K562 (cell line): ENCODE measurements at regions not wholly inside any gene's neighbourhood (a gene's known extent, or its start where the extent isn't known, plus 50 kb on each side); places are given as distances from the start of the nearest gene placed in this dataset.

ENCODE experiments used
- ATAC-seq: fragments of 200-7000 bp; cut with Tn5 transposase; 3 replicates; pipeline ENCODE4 v1.9.1; 2020; ENCODE audit warnings: moderate library complexity
- BruUV-seq: library from RNA; stranded (reverse); fragments of 400-500 nt; replicated peaks from 2 replicates; lab custom pipeline; 2021; lab: Mats Ljungman, UMichigan
- CTCF ChIA-PET: fragments of 300-600 bp; formaldehyde crosslinking; extraction: SDS; loops from one replicate; lab custom pipeline; 2021; ENCODE audit warnings: low intra/inter-chr PET ratio; lab: Yijun Ruan, JAX
- POLR2A ChIA-PET: fragments of 300-600, 350-650 bp; sonication (Branson Sonifier 250); formaldehyde crosslinking; extraction: SDS; loops from one replicate; lab custom pipeline; 2021; ENCODE audit warnings: antibody characterized with exemption, inconsistent platforms; lab: Yijun Ruan, JAX
- DNase-seq, 4 experiments: peaks; one replicate each; pipeline versions ENCODE4 v3.0.0 to v3.0.0-alpha.2; 2011 to 2018; ENCODE audit warnings: low spot score in 3 of 4, mixed read lengths in 3 of 4; ENCODE audit errors: extremely low read depth in 1 of 4
- FAIRE-seq: peaks from 2 replicates; lab custom pipeline; 2011; peaks lifted over from hg19 to GRCh38; lab: Jason Lieb, UNC
- H2AFZ ChIP-seq: 2 replicates; pipeline ENCODE4 v1.6.0; 2011; ENCODE audit warnings: low read depth, low read length, control low read depth, inconsistent platforms
- H3K27ac ChIP-seq: fragments of 200-600 bp; 3 replicates; pipeline ENCODE4 v1.8.0; 2011; ENCODE audit warnings: low read depth, mild to moderate bottlenecking, control low read depth, inconsistent platforms, low read length, moderate library complexity, mixed read lengths; ENCODE audit errors: extremely low read depth
- H3K27me3 ChIP-seq, 2 experiments: fragments of 300-600 bp in 1 of 2; 2 replicates in 1 of 2; 3 replicates in 1 of 2; pipeline versions ENCODE4 v1.6.0 to v1.8.0; 2011; ENCODE audit warnings: inconsistent platforms in 2 of 2, low read length in 2 of 2, mild to moderate bottlenecking in 1 of 2, mixed read lengths in 1 of 2, moderate library complexity in 1 of 2; ENCODE audit not compliant: control insufficient read depth in 2 of 2, insufficient read depth in 2 of 2
- H3K36me3 ChIP-seq: fragments of 300-600 bp; 3 replicates; pipeline ENCODE4 v1.8.0; 2011; ENCODE audit warnings: mild to moderate bottlenecking, low read length, inconsistent platforms; ENCODE audit not compliant: control insufficient read depth, insufficient read depth
- H3K4me1 ChIP-seq, 2 experiments: fragments of 200-600 bp in 1 of 2; replicated peaks in 1 of 2; 2 replicates in 1 of 2; 3 replicates in 1 of 2; pipeline versions ENCODE4 v1.5.1 to v1.8.0; 2011; ENCODE audit warnings: inconsistent platforms in 2 of 2, low read length in 2 of 2, mild to moderate bottlenecking in 1 of 2, mixed read lengths in 1 of 2, moderate library complexity in 1 of 2; ENCODE audit not compliant: control insufficient read depth in 2 of 2, insufficient read depth in 2 of 2
- H3K4me2 ChIP-seq: 2 replicates; pipeline ENCODE4 v1.6.1; 2011; ENCODE audit warnings: low read length, control low read depth, inconsistent platforms, mixed read lengths; ENCODE audit not compliant: insufficient read depth
- H3K4me3 ChIP-seq: fragments of 200-600 bp; sonication (generic), shearing (Covaris generic); 2 replicates; pipeline ENCODE4 v1.5.1; 2016; ENCODE audit warnings: control low read depth, inconsistent platforms
- H3K79me2 ChIP-seq: fragments of 200-600 bp; 3 replicates; pipeline ENCODE4 v1.8.0; 2011; ENCODE audit warnings: low read length, inconsistent platforms; ENCODE audit not compliant: control insufficient read depth, insufficient read depth
- H3K9ac ChIP-seq, 2 experiments: 2 replicates each; pipeline versions ENCODE4 v1.6.0 to v1.6.1; 2011; ENCODE audit warnings: low read depth in 2 of 2, low read length in 2 of 2, control low read depth in 1 of 2, inconsistent platforms in 1 of 2, mild to moderate bottlenecking in 1 of 2, mixed read lengths in 1 of 2; ENCODE audit not compliant: insufficient read depth in 1 of 2
- H3K9me1 ChIP-seq: one replicate; pipeline ENCODE4 v1.6.0; 2011; ENCODE audit warnings: inconsistent platforms, mild to moderate bottlenecking, low read length, moderate library complexity; ENCODE audit not compliant: control insufficient read depth, insufficient read depth
- H3K9me3 ChIP-seq: replicated peaks from 2 replicates; pipeline ENCODE4 v1.5.1; 2011; ENCODE audit warnings: low read depth, low read length, inconsistent platforms; ENCODE audit not compliant: control insufficient read depth, insufficient read depth
- H4K20me1 ChIP-seq: replicated peaks from 2 replicates; pipeline ENCODE4 v1.6.1; 2011; ENCODE audit warnings: low read length, inconsistent platforms, mixed read lengths; ENCODE audit not compliant: control insufficient read depth, insufficient read depth
- FOXA3 ChIP-seq, 2 experiments: fragments of 450-650 bp in 1 of 2; sonication (generic) in 1 of 2; formaldehyde crosslinking; IDR thresholded peaks in 1 of 2; conservative IDR thresholded peaks in 1 of 2; 2 replicates each; pipeline versions ENCODE4 v1.4.0 to v1.8.0; 2020 to 2022; ENCODE audit warnings: mild to moderate bottlenecking in 2 of 2, missing genetic modification reagents in 1 of 2
- GABPA ChIP-seq: fragments of 200-800 bp; sonication (Bioruptor generic); conservative IDR thresholded peaks from 2 replicates; pipeline ENCODE4 v1.6.1; 2016; ENCODE audit warnings: low read depth, missing genetic modification characterization, missing compliant biosample characterization
- MAZ ChIP-seq, 2 experiments: fragments of 450-650 bp in 1 of 2; sonication (generic) in 1 of 2; formaldehyde crosslinking; IDR thresholded peaks in 1 of 2; conservative IDR thresholded peaks in 1 of 2; 2 replicates each; pipeline versions ENCODE4 v1.4.0 to v1.5.0; 2020; ENCODE audit warnings: mild to moderate bottlenecking in 1 of 2, missing genetic modification reagents in 1 of 2
- RAD21 ChIP-seq, 2 experiments: fragments of 250-450 bp in 1 of 2; fragments of 450-650 bp in 1 of 2; sonication (Bioruptor Pico) in 1 of 2; formaldehyde crosslinking in 1 of 2; IDR thresholded peaks in 1 of 2; conservative IDR thresholded peaks in 1 of 2; 2 replicates each; pipeline versions ENCODE4 v1.4.0 to v1.8.0; 2020 to 2022; ENCODE audit warnings: mild to moderate bottlenecking in 2 of 2, moderate library complexity in 1 of 2
- TCF7L2 ChIP-seq: fragments of 150-350 bp; IDR thresholded peaks from 2 replicates; pipeline ENCODE4 v1.6.1; 2016; ENCODE audit warnings: low read depth, mild to moderate bottlenecking, low read length, moderate library complexity
- ZKSCAN1 ChIP-seq: fragments of 150-350 bp; IDR thresholded peaks from 2 replicates; pipeline ENCODE4 v1.6.1; 2016; ENCODE audit warnings: low read depth, low read length
- ZNF134 ChIP-seq: fragments of 250-450 bp; sonication (Bioruptor Pico); conservative IDR thresholded peaks from 2 replicates; pipeline ENCODE4 v1.4.0; 2020
- WGBS: fragments of 100-300 bp; shearing (Covaris generic); methylation state at CpG from one replicate; pipeline ENCODE4 v1.1.6; 2016; ENCODE audit warnings: low coverage, mixed read lengths; ENCODE audit not compliant: insufficient coverage; ENCODE audit errors: missing lambda C conversion rate; 5-methylcytosine and 5-hydroxymethylcytosine counted together
- in situ Hi-C: fragments of 300-500 bp; cut with MboI; formaldehyde crosslinking; loops from 4 replicates; pipeline ENCODE4 v1.15.0; 2018; ENCODE audit warnings: inconsistent platforms, mixed read lengths
- intact Hi-C: fragments of 100-400 bp; cut with micrococcal nuclease; formaldehyde crosslinking; loops from 2 replicates; pipeline ENCODE4 v1.14.2; 2022

- H4K20me1 ChIP-seq = no peaks in the 10 kb centered on the region
- POLR2A ChIA-PET = no interaction called here
- BruUV-seq = no TSS peak
- H3K4me2 ChIP-seq = no peak overlapping the region
- intact Hi-C loops (no loop called here), in situ Hi-C loops (no loop called here)
- TF ChIP-seq MAZ (CRISPR knock-in tag; conservative IDR thresholded peaks at IDR 0.05 in 1 of 2, IDR thresholded peaks at IDR 0.05 in 1 of 2) (0 out of 4 replicates have a peak, but pooled peaks of 1 of the 2 experiments have one; percentile 36), RAD21 (CRISPR knock-in tag; conservative IDR thresholded peaks at IDR 0.05 in 1 of 2, IDR thresholded peaks at IDR 0.05 in 1 of 2) (peak; percentile 11 to 28; a peak in 2 of 4 replicates), ZKSCAN1 (no peak), GABPA (peak; percentile 42; the same call in 1 of the 2 replicates), TCF7L2 (no peak), ZNF134 (CRISPR knock-in tag) (peak; percentile 38; the same call in 1 of the 2 replicates), FOXA3 (CRISPR knock-in tag; conservative IDR thresholded peaks at IDR 0.05 in 1 of 2, IDR thresholded peaks at IDR 0.05 in 1 of 2) (peak in 1 of 2 experiments; percentile 63; a peak in 2 of 4 replicates)
- no peaks in the 10 kb centered on the region for H3K9me1 ChIP-seq
- CTCF ChIA-PET = no interaction called here
- no peaks in the 10 kb centered on the region for H3K9me3 ChIP-seq
- DNase-seq (no peak), ATAC-seq (0 out of 3 replicates have a peak, but pooled peaks have one; percentile 31), FAIRE-seq (no peak)
- 2% methylated on average over 6 of the region's 6 CpGs for WGBS
- H3K27me3 ChIP-seq = peaks cover 0 to 14% of the 10 kb centered on the region in 2 experiments; a peak in 3 of 5 replicates
- no peak overlapping the region for H3K4me3 ChIP-seq
- H3K4me1 ChIP-seq = no peaks in the 10 kb centered on the region
- no peak overlapping the region for H3K9ac ChIP-seq
- H3K79me2 ChIP-seq = no peaks in the 10 kb centered on the region
- H2AFZ ChIP-seq = no peak overlapping the region
- no peaks in the 10 kb centered on the region for H3K36me3 ChIP-seq
- H3K27ac ChIP-seq = no peak overlapping the region
Observed at GRCh38 chr3:43194490-43195114, 88.7 kb upstream of the POMGNT2 start.
